ENCODE measurements at regions not wholly inside any gene's neighbourhood (a gene's known extent, or its start where the extent isn't known, plus 50 kb on each side); places are given as distances from the start of the nearest gene placed in this dataset.

DNA sequence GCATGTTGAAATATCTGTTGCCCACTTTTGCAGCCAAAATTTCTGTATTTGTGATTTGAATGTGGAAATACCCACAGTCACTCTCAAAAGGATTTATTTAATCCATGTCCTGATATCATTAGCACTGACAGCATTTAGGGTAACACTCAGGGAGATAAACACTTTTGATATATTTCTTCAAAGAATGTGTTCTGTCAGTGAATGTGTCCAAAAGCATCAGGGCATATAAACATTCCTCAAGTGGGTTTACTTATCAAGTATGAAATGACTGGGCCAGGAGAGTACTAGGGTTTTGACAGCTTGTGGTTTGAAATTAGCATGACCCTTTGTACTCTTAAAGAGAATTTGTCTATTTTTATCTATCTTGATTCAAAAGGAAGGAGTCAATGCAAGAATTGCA is 1302.1 kb upstream of the ADGRL2 start:
- H2AFZ ChIP-seq (ENCODE audit: low read length): no peak overlapping the region
- FAIRE-seq: no peak
- TF ChIP-seq CHD2 (IDR thresholded peaks at IDR 0.05; ENCODE audit: low read length) (no peak), FOSL1 (IDR thresholded peaks at IDR 0.05; ENCODE audit: insufficient read depth, low read depth, low read length) (no peak), RXRA (IDR thresholded peaks at IDR 0.05; ENCODE audit: insufficient read depth, low read depth, low read length) (no peak), SRF (IDR thresholded peaks at IDR 0.05; ENCODE audit: low read depth, low read length) (no peak), SAP30 (IDR thresholded peaks at IDR 0.05; ENCODE audit: insufficient read depth, insufficient replicate concordance, low read length) (no peak), MAFK (IDR thresholded peaks at IDR 0.05; ENCODE audit: low read depth, low read length) (no peak), SP2 (IDR thresholded peaks at IDR 0.05; ENCODE audit: low read length) (no peak), SIX5 (IDR thresholded peaks at IDR 0.05; ENCODE audit: low read depth, low read length) (no peak), NRF1 (IDR thresholded peaks at IDR 0.05; ENCODE audit: low read depth, low read length) (no peak), MAX (IDR thresholded peaks at IDR 0.05) (no peak), EGR1 (IDR thresholded peaks at IDR 0.05; ENCODE audit: borderline replicate concordance, low read depth, low read length) (no peak), JUND (IDR thresholded peaks at IDR 0.05; ENCODE audit: low read length) (no peak), RBBP5 (IDR thresholded peaks at IDR 0.05; ENCODE audit: borderline replicate concordance, low read depth, low read length) (no peak), TAF7 (optimal IDR thresholded peaks at IDR 0.05; ENCODE audit: borderline replicate concordance, low read depth, low read length) (no peak), ATF2 (IDR thresholded peaks at IDR 0.05; ENCODE audit: low read length) (no peak), SP1 (IDR thresholded peaks at IDR 0.05; ENCODE audit: low read depth, low read length) (no peak)

More for the DNA sequence above, 1302.1 kb upstream of the ADGRL2 start:
- Histone ChIP-seq H3K23ac (ENCODE audit: insufficient read length) (no peak overlapping the region), H2BK5ac (ENCODE audit: low read depth, low read length) (no peak overlapping the region), H3K4ac (replicated peaks; ENCODE audit: insufficient read length, low read depth, low read length) (no peak overlapping the region), H2BK15ac (ENCODE audit: low read length) (no peak overlapping the region), H2AK5ac (ENCODE audit: low read depth, low read length) (no peak overlapping the region), H3K27ac (ENCODE audit: low read depth, low read length) (no peak overlapping the region), H3K4me1 (replicated peaks in 1 of 4; ENCODE audit: control insufficient read depth in 3 of 4, insufficient read depth in 4 of 4, low read length in 3 of 4) (no peaks in the 10 kb centered on the region), H3K4me3 (ENCODE audit: extremely low read depth in 1 of 4, insufficient read depth in 2 of 4, low read depth in 3 of 4, low read length in 4 of 4) (no peak overlapping the region), H2BK12ac (ENCODE audit: low read depth, low read length) (no peak overlapping the region), H3K23me2 (ENCODE audit: low read depth, low read length) (no peaks in the 10 kb centered on the region), H2BK120ac (replicated peaks; ENCODE audit: low read depth, low read length) (no peak overlapping the region), H3K56ac (replicated peaks; ENCODE audit: insufficient read length, low read depth, low read length) (no peak overlapping the region), H4K91ac (replicated peaks; ENCODE audit: insufficient read length, low read length) (no peak overlapping the region), H3K18ac (ENCODE audit: extremely low read depth, low read length) (no peak overlapping the region), H3K9ac (replicated peaks in 1 of 4; ENCODE audit: extremely low read depth in 1 of 4, low read depth in 3 of 4, low read length in 3 of 4) (no peak overlapping the region), H3K14ac (ENCODE audit: insufficient read length) (no peak overlapping the region), H4K20me1 (replicated peaks in 1 of 2; ENCODE audit: control insufficient read depth in 1 of 2, insufficient read depth in 2 of 2, low read length in 2 of 2) (no peaks in the 10 kb centered on the region), H3K27me3 (replicated peaks in 1 of 4; ENCODE audit: control insufficient read depth in 3 of 4, extremely low read depth in 1 of 4, insufficient read depth in 3 of 4, low read length in 3 of 4) (no peaks in the 10 kb centered on the region), H3K79me1 (ENCODE audit: low read depth, low read length) (no peaks in the 10 kb centered on the region), H3K4me2 (ENCODE audit: insufficient read depth in 1 of 2, low read depth in 2 of 2, low read length in 2 of 2) (no peak overlapping the region), H2BK20ac (ENCODE audit: low read length) (no peak overlapping the region), H4K8ac (ENCODE audit: extremely low read depth, insufficient read depth, low read length) (no peak overlapping the region), H4K5ac (ENCODE audit: insufficient read length, low read depth, low read length) (no peak overlapping the region), H3K36me3 (ENCODE audit: control insufficient read depth in 2 of 4, insufficient read depth in 4 of 4, low read length in 3 of 4) (no peaks in the 10 kb centered on the region), H3K79me2 (ENCODE audit: control insufficient read depth in 1 of 2, insufficient read depth in 2 of 2, low read length in 2 of 2) (no peaks in the 10 kb centered on the region), H3K9me3 (ENCODE audit: insufficient read depth in 2 of 2, low read depth in 1 of 2, low read length in 1 of 2) (no peaks in the 10 kb centered on the region)
- ChIA-PET POLR2A (ENCODE audit: partially characterized antibody) (no interaction called here), CTCF (ENCODE audit: partially characterized antibody) (no interaction called here)
- no peak for DNase-seq (ENCODE audit: low read depth in 1 of 2, low spot score in 2 of 2)

Measured in H1 (cell line).